GM19035 (cell line): ENCODE measurements at regions not wholly inside any gene's neighbourhood (a gene's known extent, or its start where the extent isn't known, plus 50 kb on each side); places are given as distances from the start of the nearest gene placed in this dataset.

Experiments used
- ATAC-seq: cut with Tn5 transposase; IDR thresholded peaks from one replicate; pipeline ENCODE4 v1.9.1; 2021; ENCODE audit not compliant: unreplicated experiment

GRCh38 chr7:106196460-106197021, 84.4 kb upstream of the SYPL1 start:
- no peak for ATAC-seq

- no peak for ATAC-seq
These were observed 81.5 kb upstream of the SYPL1 start for GRCh38 chr7:106193661-106194060.

- no peak for ATAC-seq
These were observed 78.6 kb upstream of the SYPL1 start for GRCh38 chr7:106190589-106191330.

- no peak for ATAC-seq
These were observed 75.7 kb upstream of the SYPL1 start for GRCh38 chr7:106187613-106188350.

GRCh38 chr7:106185719-106186118, 73.6 kb upstream of the SYPL1 start:
- no peak for ATAC-seq

- no peak for ATAC-seq
These were observed 71.8 kb upstream of the SYPL1 start for GRCh38 chr7:106183952-106184351.

GRCh38 chr7:106182904-106183303, 70.8 kb upstream of the SYPL1 start:
- ATAC-seq: no peak

GRCh38 chr7:106181658-106182265, 69.7 kb upstream of the SYPL1 start:
- ATAC-seq: no peak

- no peak for ATAC-seq
These were observed 68.6 kb upstream of the SYPL1 start for GRCh38 chr7:106180721-106181120.

- ATAC-seq: no peak
These were observed 67.1 kb upstream of the SYPL1 start for GRCh38 chr7:106179256-106179655.

GRCh38 chr7:106178593-106179134, 66.6 kb upstream of the SYPL1 start:
- no peak for ATAC-seq

GRCh38 chr7:106177738-106178592, 65.9 kb upstream of the SYPL1 start:
- ATAC-seq: no peak

- ATAC-seq: no peak
These were observed 65.2 kb upstream of the SYPL1 start for GRCh38 chr7:106177300-106177690.

- peak; percentile 84 for ATAC-seq
These were observed 64.5 kb upstream of the SYPL1 start for GRCh38 chr7:106176414-106177299.

- ATAC-seq: no peak
These were observed 63.4 kb upstream of the SYPL1 start for GRCh38 chr7:106175507-106175906.

- ATAC-seq: no peak
These were observed 58.5 kb upstream of the SYPL1 start for GRCh38 chr7:106170651-106171050.

- ATAC-seq: no peak
These were observed 57.9 kb upstream of the SYPL1 start for GRCh38 chr7:106169821-106170610.

- no peak for ATAC-seq
These were observed 55.5 kb upstream of the SYPL1 start for GRCh38 chr7:106167439-106168136.
